HepG2 (cell line): ENCODE measurements at regions not wholly inside any gene's neighbourhood (a gene's known extent, or its start where the extent isn't known, plus 50 kb on each side); places are given as distances from the start of the nearest gene placed in this dataset.
"Not testable (repeated sequence)": the region's sequence is repeated elsewhere in the genome, so short reads cannot be mapped to it uniquely, and the experiment has no call there.

ENCODE experiments used
- HDAC6 ChIP-seq: fragments of 200-600 bp; sonication (generic); IDR thresholded peaks from 2 replicates; pipeline ENCODE4 v1.7.0; 2017; ENCODE audit warnings: mild to moderate bottlenecking, antibody characterized with exemption, low read length, low read depth
- HHEX ChIP-seq: IDR thresholded peaks from 2 replicates; pipeline ENCODE4 v1.6.1; 2016; ENCODE audit warnings: control low read depth
- REST ChIP-seq, 2 experiments: IDR thresholded peaks; 2 replicates each; pipeline ENCODE4 v1.6.1; 2011 to 2012; ENCODE audit warnings: low read length in 2 of 2, borderline replicate concordance in 1 of 2, low read depth in 1 of 2, mild to moderate bottlenecking in 1 of 2, moderate library complexity in 1 of 2
- SAFB2 ChIP-seq: sonication (generic); formaldehyde crosslinking; IDR thresholded peaks from 2 replicates; pipeline ENCODE4 v1.5.1; 2020; ENCODE audit warnings: missing genetic modification reagents, low read depth, mild to moderate bottlenecking, borderline replicate concordance
- ZBTB10 ChIP-seq: sonication (generic); formaldehyde crosslinking; IDR thresholded peaks from 2 replicates; pipeline ENCODE4 v1.4.0; 2020; ENCODE audit warnings: missing genetic modification reagents, borderline replicate concordance
- ZNF136 ChIP-seq: sonication (generic); formaldehyde crosslinking; IDR thresholded peaks from 2 replicates; pipeline ENCODE4 v1.8.1; 2022; ENCODE audit warnings: low read depth, mild to moderate bottlenecking, moderate library complexity, missing genetic modification reagents
- ZSCAN20 ChIP-seq: sonication (generic); formaldehyde crosslinking; IDR thresholded peaks from 2 replicates; pipeline ENCODE4 v1.4.0; 2020; ENCODE audit warnings: missing genetic modification reagents, mild to moderate bottlenecking, borderline replicate concordance
- TF ChIP-seq, protein P1 (sequence below), 2 experiments: sonication (generic) in 1 of 2; formaldehyde crosslinking in 1 of 2; IDR thresholded peaks; 2 replicates each; pipeline versions ENCODE4 v1.4.0 to v1.6.1; 2018 to 2020; ENCODE audit warnings: missing genetic modification reagents in 2 of 2, borderline replicate concordance in 1 of 2, low read depth in 1 of 2, mild to moderate bottlenecking in 1 of 2, missing biosample characterization in 1 of 2

- not testable (repeated sequence) for TF ChIP-seq HDAC6; ZNF136 (CRISPR knock-in tag); ZSCAN20 (CRISPR knock-in tag); ZBTB10 (CRISPR knock-in tag); SAFB2; REST (IDR thresholded peaks at IDR 0.05; ENCODE audit: borderline replicate concordance in 1 of 2, low read depth in 1 of 2, low read length in 2 of 2); HHEX (CRISPR knock-in tag)
- TF ChIP-seq, protein P1, sequence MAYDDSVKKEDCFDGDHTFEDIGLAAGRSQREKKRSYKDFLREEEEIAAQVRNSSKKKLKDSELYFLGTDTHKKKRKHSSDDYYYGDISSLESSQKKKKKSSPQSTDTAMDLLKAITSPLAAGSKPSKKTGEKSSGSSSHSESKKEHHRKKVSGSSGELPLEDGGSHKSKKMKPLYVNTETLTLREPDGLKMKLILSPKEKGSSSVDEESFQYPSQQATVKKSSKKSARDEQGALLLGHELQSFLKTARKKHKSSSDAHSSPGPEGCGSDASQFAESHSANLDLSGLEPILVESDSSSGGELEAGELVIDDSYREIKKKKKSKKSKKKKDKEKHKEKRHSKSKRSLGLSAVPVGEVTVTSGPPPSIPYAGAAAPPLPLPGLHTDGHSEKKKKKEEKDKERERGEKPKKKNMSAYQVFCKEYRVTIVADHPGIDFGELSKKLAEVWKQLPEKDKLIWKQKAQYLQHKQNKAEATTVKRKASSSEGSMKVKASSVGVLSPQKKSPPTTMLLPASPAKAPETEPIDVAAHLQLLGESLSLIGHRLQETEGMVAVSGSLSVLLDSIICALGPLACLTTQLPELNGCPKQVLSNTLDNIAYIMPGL (CRISPR knock-in tag; IDR thresholded peaks at IDR 0.05; ENCODE audit: borderline replicate concordance in 1 of 2, low read depth in 1 of 2) = not testable (repeated sequence)
These were observed 54.1 kb upstream of the ANKRD30B start for GRCh38 chr18:14693882-14694281.
